ENCODE measurements at regions not wholly inside any gene's neighbourhood (a gene's known extent, or its start where the extent isn't known, plus 50 kb on each side); places are given as distances from the start of the nearest gene placed in this dataset.

DNA sequence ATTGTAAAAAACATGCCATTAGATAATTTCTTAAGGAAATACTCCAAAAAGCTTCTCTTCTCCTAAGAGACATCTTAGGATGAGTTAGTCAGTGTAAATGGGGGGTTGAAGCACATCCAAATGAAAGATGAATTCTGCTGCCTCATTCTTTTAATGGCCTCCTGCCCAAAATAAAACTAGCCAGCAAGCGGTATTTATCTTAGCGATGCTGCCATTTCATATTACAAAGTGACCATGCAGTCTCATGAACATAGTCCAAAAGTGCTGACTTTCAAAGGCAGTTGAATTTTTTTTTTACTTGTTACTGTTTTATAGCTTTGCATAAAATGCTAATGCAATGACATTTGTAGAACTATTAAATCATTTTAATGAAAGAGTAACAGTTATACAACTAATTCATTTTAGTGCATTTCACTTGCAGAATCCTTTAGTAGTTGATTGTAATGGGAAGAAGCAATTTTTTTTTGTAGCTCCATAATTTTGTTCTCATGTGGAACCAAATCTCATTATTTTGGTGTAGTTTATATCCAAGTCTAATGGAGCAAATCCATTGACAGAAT lies 151.5 kb downstream of the CAVIN4 start:
- Histone ChIP-seq H3K36me3 (no peaks in the 10 kb centered on the region), H3K4me3 (no peak overlapping the region), H3K27ac (no peak overlapping the region), H3K4me1 (no peaks in the 10 kb centered on the region), H3K27me3 (no peaks in the 10 kb centered on the region), H3K9me3 (no peaks in the 10 kb centered on the region)
- TF ChIP-seq, protein P1, sequence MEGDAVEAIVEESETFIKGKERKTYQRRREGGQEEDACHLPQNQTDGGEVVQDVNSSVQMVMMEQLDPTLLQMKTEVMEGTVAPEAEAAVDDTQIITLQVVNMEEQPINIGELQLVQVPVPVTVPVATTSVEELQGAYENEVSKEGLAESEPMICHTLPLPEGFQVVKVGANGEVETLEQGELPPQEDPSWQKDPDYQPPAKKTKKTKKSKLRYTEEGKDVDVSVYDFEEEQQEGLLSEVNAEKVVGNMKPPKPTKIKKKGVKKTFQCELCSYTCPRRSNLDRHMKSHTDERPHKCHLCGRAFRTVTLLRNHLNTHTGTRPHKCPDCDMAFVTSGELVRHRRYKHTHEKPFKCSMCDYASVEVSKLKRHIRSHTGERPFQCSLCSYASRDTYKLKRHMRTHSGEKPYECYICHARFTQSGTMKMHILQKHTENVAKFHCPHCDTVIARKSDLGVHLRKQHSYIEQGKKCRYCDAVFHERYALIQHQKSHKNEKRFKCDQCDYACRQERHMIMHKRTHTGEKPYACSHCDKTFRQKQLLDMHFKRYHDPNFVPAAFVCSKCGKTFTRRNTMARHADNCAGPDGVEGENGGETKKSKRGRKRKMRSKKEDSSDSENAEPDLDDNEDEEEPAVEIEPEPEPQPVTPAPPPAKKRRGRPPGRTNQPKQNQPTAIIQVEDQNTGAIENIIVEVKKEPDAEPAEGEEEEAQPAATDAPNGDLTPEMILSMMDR (IDR thresholded peaks at IDR 0.05) = no peak
- no peak for DNase-seq
- intact Hi-C loops (cut with DNase I; ENCODE audit: low total_unique reads) = no loop called here

DNA sequence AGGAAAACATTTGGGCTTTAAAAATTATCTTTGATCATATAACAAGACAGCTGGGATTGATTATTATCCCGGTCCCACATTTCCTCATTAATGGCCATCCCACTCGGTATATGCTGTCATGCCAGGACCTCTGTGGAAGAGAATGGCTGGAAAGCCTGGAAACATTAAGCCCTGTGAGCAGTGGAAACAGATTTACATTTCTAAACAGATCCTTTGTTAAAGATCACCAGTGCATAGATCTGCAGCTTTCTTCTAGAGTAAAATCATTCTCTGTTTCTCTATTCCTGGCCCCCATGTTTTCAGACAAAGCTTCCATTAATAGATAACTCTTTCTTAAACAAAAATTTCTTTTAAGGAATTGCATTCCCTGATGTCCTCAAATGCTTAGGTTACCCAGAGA lies 152.2 kb downstream of the CAVIN4 start:
- TF ChIP-seq, protein P1 (IDR thresholded peaks at IDR 0.05) = no peak
- no peaks in the 10 kb centered on the region for H3K36me3 ChIP-seq
- no peak overlapping the region for H3K4me3 ChIP-seq
- intact Hi-C loops (cut with DNase I; ENCODE audit: low total_unique reads) = loop anchor here (10.0 kb wide), 1 partner anchor 185 kb away; no protein-coding TSS in a partner anchor
- H3K27me3 ChIP-seq = no peaks in the 10 kb centered on the region
- no peaks in the 10 kb centered on the region for H3K9me3 ChIP-seq
- H3K4me1 ChIP-seq = no peaks in the 10 kb centered on the region
- H3K27ac ChIP-seq = no peak overlapping the region
- no peak for DNase-seq

DNA sequence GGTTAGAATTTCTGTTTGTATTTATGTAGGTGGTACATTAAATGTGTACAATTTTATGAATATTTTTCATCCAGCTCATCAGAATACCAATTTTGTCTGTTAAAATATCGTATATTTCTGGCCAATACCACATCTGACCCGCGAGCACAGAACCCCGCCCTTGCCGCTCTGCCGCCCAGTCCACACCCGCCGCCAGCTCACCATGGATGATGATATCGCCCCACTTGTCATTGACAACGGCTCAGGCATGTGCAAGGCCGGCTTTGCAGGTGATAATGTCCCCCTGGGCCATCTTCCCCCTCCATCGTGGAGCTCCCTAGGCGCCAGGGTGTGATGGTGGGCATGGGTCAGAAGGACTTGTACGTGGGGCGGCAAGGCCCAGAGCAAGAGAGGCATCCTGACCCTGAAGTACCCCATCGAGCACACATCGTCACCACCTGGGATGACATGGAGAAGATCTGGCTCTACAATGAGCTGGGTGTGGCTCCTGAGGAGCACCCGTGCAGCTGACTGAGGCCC lies 153.2 kb downstream of the CAVIN4 start:
- intact Hi-C loops (cut with DNase I; ENCODE audit: low total_unique reads) = loop anchor here (10.0 kb wide), 1 partner anchor 186 kb away; no protein-coding TSS in a partner anchor
- Histone ChIP-seq H3K27ac (no peak overlapping the region), H3K27me3 (no peaks in the 10 kb centered on the region), H3K4me3 (no peak overlapping the region), H3K4me1 (no peaks in the 10 kb centered on the region), H3K9me3 (no peaks in the 10 kb centered on the region), H3K36me3 (no peaks in the 10 kb centered on the region)
- TF ChIP-seq, protein P1 (IDR thresholded peaks at IDR 0.05) = no peak
- no peak for DNase-seq

- no peaks in the 10 kb centered on the region for H3K4me1 ChIP-seq
- no peaks in the 10 kb centered on the region for H3K27me3 ChIP-seq
- no peaks in the 10 kb centered on the region for H3K9me3 ChIP-seq
- no peak for DNase-seq
- TF ChIP-seq, protein P1 (IDR thresholded peaks at IDR 0.05) = no peak
- H3K4me3 ChIP-seq = no peak overlapping the region
- H3K36me3 ChIP-seq = no peaks in the 10 kb centered on the region
- H3K27ac ChIP-seq = no peak overlapping the region
- intact Hi-C loops (cut with DNase I; ENCODE audit: low total_unique reads) = loop anchor here (10.0 kb wide), 1 partner anchor 187 kb away; no protein-coding TSS in a partner anchor
These were observed 153.7 kb downstream of the CAVIN4 start for GRCh38 chr9:100731557-100731956.

- intact Hi-C loops (cut with DNase I; ENCODE audit: low total_unique reads) = loop anchor here (10.0 kb wide), 1 partner anchor 194 kb away; no protein-coding TSS in a partner anchor
- Histone ChIP-seq H3K4me3 (no peak overlapping the region), H3K9me3 (no peaks in the 10 kb centered on the region), H3K27me3 (no peaks in the 10 kb centered on the region), H3K4me1 (no peaks in the 10 kb centered on the region), H3K36me3 (no peaks in the 10 kb centered on the region), H3K27ac (no peak overlapping the region)
- TF ChIP-seq, protein P1 (IDR thresholded peaks at IDR 0.05) = no peak
- DNase-seq = no peak
These were observed 161.3 kb downstream of the CAVIN4 start for GRCh38 chr9:100739208-100739607.

Data from tibial artery (tissue), 4 donors.